Gastroesophageal sphincter (tissue), 3 donors: ENCODE measurements at regions not wholly inside any gene's neighbourhood (a gene's known extent, or its start where the extent isn't known, plus 50 kb on each side); places are given as distances from the start of the nearest gene placed in this dataset.

Source experiments
- CTCF ChIP-seq, 4 experiments: fragments of 200-600 bp in 2 of 4; fragments of 450-650 bp in 2 of 4; sonication (generic) in 1 of 4; IDR thresholded peaks; one replicate each; pipeline ENCODE4 v1.5.1; 2017 to 2019; ENCODE audit warnings: antibody characterized with exemption in 4 of 4, mild to moderate bottlenecking in 2 of 4, moderate library complexity in 2 of 4
- EP300 ChIP-seq: sonication (generic); formaldehyde crosslinking; IDR thresholded peaks from one replicate; pipeline ENCODE4 v1.6.1; 2017; ENCODE audit warnings: antibody characterized with exemption, mild to moderate bottlenecking
- POLR2A ChIP-seq, 2 donors: fragments of 450-650 bp; IDR thresholded peaks; one replicate each; pipeline ENCODE4 v1.6.1; 2017; ENCODE audit warnings: antibody characterized with exemption in 2 of 2, mild to moderate bottlenecking in 2 of 2, moderate library complexity in 1 of 2
- POLR2AphosphoS5 ChIP-seq: sonication (generic); formaldehyde crosslinking; IDR thresholded peaks from one replicate; pipeline ENCODE4 v1.6.1; 2017; ENCODE audit warnings: antibody characterized with exemption

- TF ChIP-seq POLR2AphosphoS5 (no peak), CTCF (IDR thresholded peaks at IDR 0.05) (no peak), POLR2A (IDR thresholded peaks at IDR 0.05) (no peak), EP300 (no peak)
Observed at GRCh38 chr1:110734133-110734680, 59.5 kb upstream of the KCNA3 start.
